Stimulated activated CD4-positive, alpha-beta T cell treated with anti-CD3 and anti-CD28 coated beads, Interleukin-4, amount 100 ng/mL, for 24 hours (primary cell): ENCODE measurements at regions not wholly inside any gene's neighbourhood (a gene's known extent, or its start where the extent isn't known, plus 50 kb on each side); places are given as distances from the start of the nearest gene placed in this dataset.
"Not testable (repeated sequence)": the region's sequence is repeated elsewhere in the genome, so short reads cannot be mapped to it uniquely, and the experiment has no call there.

ENCODE experiments used
- DNase-seq: peaks from one replicate; pipeline ENCODE4 v3.0.0-alpha.2; 2020

DNA sequence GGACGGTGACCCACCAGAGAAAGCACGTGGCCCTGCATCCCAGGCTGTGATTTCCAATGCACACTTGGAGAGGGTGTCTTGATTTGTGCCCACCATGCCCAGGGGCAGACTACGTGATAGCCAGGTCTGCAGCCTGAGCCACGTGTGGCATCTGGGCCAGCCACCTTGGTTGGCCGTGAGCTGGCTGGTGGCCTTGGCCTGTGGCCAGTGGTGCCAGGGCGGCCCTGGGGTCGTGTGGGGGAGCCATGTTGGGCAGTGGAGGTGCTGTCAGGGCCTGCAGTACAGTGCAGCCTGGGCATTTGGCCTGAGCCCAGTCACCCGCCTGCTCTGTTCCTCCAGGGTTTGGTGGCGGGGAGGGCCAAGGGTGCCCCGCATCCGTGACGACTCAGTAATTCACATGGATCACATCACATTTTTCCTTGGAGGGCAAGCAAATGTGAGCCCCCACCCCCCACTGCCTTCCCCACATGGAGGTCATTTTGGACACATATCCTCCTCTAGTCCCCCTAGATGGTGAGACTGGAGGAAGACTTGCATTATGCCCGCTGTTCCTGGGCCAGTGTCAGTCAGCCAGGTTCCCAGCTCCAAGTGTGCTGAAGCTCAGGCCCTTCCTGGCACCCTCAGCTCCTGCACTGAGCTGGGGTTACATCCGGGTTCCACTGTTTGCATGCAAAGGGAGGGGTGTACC, 201.4 kb downstream of the UBE3A start:
- no peak for DNase-seq

DNA sequence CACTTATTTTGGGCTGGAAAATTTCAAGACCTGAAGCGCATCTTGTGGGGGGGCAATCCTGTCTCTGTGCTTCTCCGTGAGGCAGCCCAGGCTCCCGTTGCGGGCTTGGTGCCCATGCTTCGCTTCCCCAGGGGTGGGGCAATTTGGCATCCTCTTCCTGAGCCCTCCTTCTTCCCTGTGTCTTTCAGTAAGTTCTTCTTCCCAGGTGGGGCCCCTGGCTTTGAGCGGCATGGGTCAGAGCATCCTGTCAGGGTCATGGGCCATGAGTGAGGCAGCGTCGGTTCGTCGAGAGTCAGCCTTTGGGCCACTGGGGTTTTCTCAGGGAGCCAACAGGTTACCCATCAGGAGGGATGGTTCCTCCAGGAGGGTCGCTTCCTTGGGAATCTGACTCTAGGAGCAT, 200.7 kb downstream of the UBE3A start:
- DNase-seq, result no peak

- no peak for DNase-seq
These were observed 199.9 kb downstream of the UBE3A start for GRCh38 chr15:25238716-25239470.

- no peak for DNase-seq
These were observed 199.1 kb downstream of the UBE3A start for GRCh38 chr15:25239471-25240345.

DNA sequence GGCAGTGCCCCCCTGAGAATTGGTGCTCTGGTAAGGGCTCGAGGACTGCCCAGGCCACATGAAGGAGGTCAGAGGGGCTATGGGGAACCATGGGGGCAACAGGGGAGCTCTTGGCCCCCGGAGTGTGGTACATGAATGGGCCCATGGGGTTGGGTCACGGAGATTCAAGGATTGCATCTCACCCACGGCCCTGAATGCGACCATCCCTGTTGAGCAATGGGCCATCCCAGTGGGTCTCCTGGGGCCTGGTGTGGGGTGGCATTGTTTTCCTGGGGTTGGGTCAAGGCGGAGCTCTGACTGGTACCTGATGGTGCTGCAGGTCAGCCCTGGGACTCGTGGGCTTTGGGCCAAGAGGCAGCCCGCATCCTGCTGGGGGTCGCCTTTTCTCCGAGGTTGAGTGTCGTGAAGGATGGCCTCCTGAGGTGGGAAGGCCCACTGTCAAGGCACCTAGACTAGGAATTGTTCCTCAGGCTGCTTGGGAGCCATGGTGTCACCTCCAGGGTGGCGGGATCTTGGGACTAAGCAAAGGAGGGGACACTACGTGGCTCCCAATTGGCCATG, 198.3 kb downstream of the UBE3A start:
- no peak for DNase-seq

DNA sequence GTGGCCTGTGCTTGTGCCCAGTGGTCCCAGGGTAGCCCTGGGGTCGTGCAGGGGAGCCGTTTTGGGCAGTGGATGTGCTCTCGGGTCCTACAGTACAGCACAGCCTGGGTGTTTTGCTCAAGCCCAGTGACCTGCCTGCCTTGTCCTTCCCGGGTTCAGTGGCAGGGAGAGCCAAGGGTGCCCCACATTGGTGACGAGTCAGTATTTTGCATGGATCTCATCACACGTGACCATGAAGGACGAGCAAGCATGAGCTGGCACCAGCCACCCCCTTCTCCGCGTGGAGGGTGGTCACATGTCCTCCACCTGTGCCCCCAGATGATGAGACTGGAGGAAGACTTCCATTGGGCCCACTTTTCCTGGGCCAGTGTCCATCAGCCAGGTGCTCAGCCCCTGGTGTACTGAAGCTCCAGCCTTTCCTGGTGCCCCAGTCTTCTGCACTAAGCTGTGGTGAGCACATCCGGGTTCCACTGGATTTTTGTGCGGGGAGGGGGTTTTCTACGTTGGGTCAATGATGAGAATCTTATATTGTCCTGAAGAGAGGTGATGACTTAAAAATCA, 197.5 kb downstream of the UBE3A start:
- DNase-seq, result no peak

- no peak for DNase-seq
These were observed 196.5 kb downstream of the UBE3A start for GRCh38 chr15:25242166-25242879.

DNA sequence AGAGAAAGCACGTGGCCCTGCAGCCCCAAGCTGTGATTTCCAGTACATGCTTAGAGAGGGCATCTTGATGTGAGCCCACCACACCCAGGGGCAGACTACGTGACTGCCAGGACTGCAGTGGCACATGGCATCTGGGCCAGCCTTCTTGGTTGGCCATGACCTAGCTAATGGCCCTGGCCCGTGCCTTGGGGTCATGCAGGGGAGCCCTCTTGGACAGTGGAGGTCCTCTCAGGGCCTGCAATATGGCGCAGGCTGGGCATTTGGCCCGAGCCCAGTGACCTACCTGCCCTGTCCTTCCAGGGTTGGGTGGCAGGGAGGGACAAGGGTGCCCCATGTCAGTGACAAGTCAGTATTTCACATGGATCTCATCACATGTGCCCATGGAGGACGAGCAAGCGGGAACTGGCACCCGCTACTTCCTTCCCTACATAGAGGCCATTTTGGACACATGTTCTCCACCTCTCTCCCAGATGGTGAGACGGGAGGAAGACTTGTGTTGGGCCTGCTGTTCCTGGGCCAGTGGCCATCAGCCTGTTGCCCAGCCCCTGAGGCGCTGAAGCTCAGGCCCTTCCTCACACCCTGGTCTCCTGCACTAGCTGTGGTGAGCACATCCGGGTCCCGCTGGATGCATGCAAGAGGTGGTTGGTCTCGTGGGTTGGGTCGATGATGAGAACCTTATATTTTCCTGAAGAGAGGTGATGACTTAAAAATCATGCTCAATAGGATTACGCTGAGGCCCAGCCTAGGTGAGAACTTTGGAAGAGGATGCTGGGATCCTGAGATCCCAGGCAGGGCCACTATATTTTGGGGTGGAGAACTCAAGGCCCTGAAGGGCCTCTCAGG, 195.6 kb downstream of the UBE3A start:
- no peak for DNase-seq

DNA sequence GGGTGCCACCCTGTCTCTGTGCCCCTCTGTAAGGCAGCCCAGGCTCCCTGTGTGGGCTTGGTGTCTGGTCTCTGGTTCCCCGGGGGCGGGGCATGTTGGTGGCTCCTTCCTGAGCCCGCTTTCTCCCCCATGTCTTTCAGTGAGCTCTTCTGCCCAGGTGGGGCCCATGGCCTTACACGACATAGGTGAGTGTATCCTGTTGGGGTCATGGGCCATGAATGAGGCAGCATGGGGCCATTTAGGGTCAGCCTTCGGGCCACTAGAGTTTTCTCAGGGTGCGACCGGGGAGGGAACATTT, 195.1 kb downstream of the UBE3A start:
- no peak for DNase-seq

GRCh38 chr15:25244731-25245585, 193.9 kb downstream of the UBE3A start:
- DNase-seq, result no peak

GRCh38 chr15:25245801-25246622, 192.8 kb downstream of the UBE3A start:
- DNase-seq, result no peak

- no peak for DNase-seq
These were observed 192.0 kb downstream of the UBE3A start for GRCh38 chr15:25246641-25247406.

GRCh38 chr15:25247407-25248038, 191.3 kb downstream of the UBE3A start:
- no peak for DNase-seq

- DNase-seq, result not testable (repeated sequence)
These were observed 190.7 kb downstream of the UBE3A start for GRCh38 chr15:25248087-25248486.

DNA sequence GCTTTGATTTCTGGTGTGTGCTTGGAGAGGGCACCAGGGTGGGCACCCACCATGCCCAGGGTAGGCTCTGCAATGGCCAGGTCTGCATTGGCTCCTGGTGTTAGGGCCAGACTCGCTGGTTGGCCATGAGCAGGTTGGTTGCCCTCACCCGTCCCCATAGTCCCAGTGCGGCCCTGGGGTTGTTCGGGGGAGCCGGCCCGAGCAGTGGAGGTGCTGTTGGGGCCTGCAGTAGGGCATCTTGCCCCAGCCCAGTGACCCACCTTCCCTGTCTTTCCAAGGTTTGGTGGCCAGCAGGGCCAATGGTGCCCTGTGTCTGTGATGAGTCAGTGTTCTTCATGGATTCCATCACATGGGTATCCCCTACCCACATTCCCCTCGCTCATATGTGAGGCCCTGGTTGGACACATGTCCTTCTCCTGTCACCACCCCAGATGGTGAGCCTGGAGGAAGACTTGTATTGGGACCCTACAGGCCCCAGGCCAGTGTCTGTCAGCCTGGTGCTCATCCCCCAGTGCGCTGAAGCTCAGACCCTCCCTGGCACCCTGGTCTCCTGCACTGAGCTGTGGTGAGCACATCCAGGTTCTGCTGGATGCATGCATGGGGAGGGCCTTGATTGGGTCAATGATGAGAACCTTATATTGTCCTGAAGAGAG, 190.1 kb downstream of the UBE3A start:
- DNase-seq, result no peak

DNA sequence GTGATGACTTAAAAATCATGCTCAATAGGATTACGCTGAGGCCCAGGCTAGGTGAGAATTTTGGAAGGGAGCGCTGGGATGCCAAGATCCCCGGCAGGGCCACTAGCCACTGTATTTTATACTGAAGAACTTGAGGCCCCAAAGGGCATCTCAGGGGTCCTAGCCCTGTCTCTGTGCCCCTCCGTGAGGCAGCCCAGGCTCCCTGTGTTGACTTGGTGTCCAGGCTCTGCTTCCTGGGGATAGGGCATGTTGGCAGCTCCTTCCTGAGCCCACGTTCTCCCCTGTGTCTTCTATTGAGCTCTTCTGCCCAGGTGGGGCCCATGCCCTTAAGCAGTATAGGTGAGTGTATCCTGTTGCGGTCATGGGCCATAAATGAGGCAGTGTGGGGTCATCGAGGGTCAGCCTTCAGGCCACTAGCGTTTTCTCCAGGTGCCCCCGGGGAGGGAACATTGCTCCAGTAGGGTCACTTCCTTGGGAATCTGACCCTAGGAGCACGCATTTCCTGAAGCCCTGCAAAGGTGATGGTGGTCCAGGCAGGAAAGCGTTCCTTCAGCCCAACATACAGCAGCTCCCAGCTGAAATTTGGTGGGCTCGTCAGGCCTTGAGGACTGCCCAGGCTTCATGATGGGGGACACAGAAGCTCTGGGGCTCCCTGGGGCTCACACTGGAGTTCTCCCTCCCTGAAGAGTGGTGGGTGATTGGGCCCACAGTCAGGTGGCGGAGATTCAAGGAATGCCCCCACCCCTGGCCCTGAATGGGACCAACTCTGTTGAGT, 189.4 kb downstream of the UBE3A start:
- DNase-seq, result no peak
